ACHN (cell line): ENCODE measurements at regions not wholly inside any gene's neighbourhood (a gene's known extent, or its start where the extent isn't known, plus 50 kb on each side); places are given as distances from the start of the nearest gene placed in this dataset.

Experiments used
- DNase-seq: peaks from one replicate; pipeline ENCODE4 v3.0.0-alpha.2; 2015
- in situ Hi-C: cut with HindIII; loops from 2 replicates; pipeline ENCODE4 v1.10.0; 2017; ENCODE audit warnings: low sequenced_read_pairs, low pct_ligation_motif_present, low pct_unique_long_range_greater_than_20kb

- in situ Hi-C loops, result no loop called here
- no peak for DNase-seq
Observed at GRCh38 chr4:19703391-19703790, 548.3 kb upstream of the SLIT2 start.

GRCh38 chr4:19700992-19701391 is 550.7 kb upstream of the SLIT2 start:
- no peak for DNase-seq
- in situ Hi-C loops, result no loop called here

- no peak for DNase-seq
- in situ Hi-C loops, result no loop called here
Observed at GRCh38 chr4:19698961-19699360, 552.7 kb upstream of the SLIT2 start.

GRCh38 chr4:19694812-19695211 is 556.9 kb upstream of the SLIT2 start:
- no peak for DNase-seq
- in situ Hi-C loops, result no loop called here

GRCh38 chr4:19693936-19694570 is 557.7 kb upstream of the SLIT2 start:
- in situ Hi-C loops, result no loop called here
- DNase-seq, result no peak

- DNase-seq, result peak; percentile 84
Observed at GRCh38 chr4:19689511-19689910, 562.2 kb upstream of the SLIT2 start.

GRCh38 chr4:19686456-19686855 is 565.2 kb upstream of the SLIT2 start:
- in situ Hi-C loops, result no loop called here
- DNase-seq, result no peak

More at GRCh38 chr4:19689511-19689910, 562.2 kb upstream of the SLIT2 start:
- in situ Hi-C loops, result no loop called here

- no peak for DNase-seq
- in situ Hi-C loops, result no loop called here
Observed at GRCh38 chr4:19684084-19684483, 567.6 kb upstream of the SLIT2 start.

- in situ Hi-C loops, result no loop called here
- no peak for DNase-seq
Observed at GRCh38 chr4:19683426-19683825, 568.3 kb upstream of the SLIT2 start.

- in situ Hi-C loops, result no loop called here
- no peak for DNase-seq
Observed at GRCh38 chr4:19677211-19677610, 574.5 kb upstream of the SLIT2 start.

- DNase-seq, result no peak
- in situ Hi-C loops, result no loop called here
Observed at GRCh38 chr4:19675172-19675811, 576.4 kb upstream of the SLIT2 start.

- DNase-seq, result no peak
- in situ Hi-C loops, result no loop called here
Observed at GRCh38 chr4:19659101-19659500, 592.6 kb upstream of the SLIT2 start.

GRCh38 chr4:19657856-19658255 is 593.8 kb upstream of the SLIT2 start:
- in situ Hi-C loops, result no loop called here
- no peak for DNase-seq

- in situ Hi-C loops, result no loop called here
- no peak for DNase-seq
Observed at GRCh38 chr4:19655666-19656065, 596.0 kb upstream of the SLIT2 start.

- in situ Hi-C loops, result no loop called here
- no peak for DNase-seq
Observed at GRCh38 chr4:19650903-19651864, 600.5 kb upstream of the SLIT2 start.

- in situ Hi-C loops, result no loop called here
- DNase-seq, result no peak
Observed at GRCh38 chr4:19645589-19645988, 606.1 kb upstream of the SLIT2 start.

GRCh38 chr4:19636451-19636850 is 615.3 kb upstream of the SLIT2 start:
- no peak for DNase-seq
- in situ Hi-C loops, result no loop called here

- in situ Hi-C loops, result no loop called here
- no peak for DNase-seq
Observed at GRCh38 chr4:19631814-19632213, 619.9 kb upstream of the SLIT2 start.

- in situ Hi-C loops, result no loop called here
- DNase-seq, result no peak
Observed at GRCh38 chr4:19623866-19624265, 627.8 kb upstream of the SLIT2 start.
